KMS-11 (cell line): ENCODE measurements at regions not wholly inside any gene's neighbourhood (a gene's known extent, or its start where the extent isn't known, plus 50 kb on each side); places are given as distances from the start of the nearest gene placed in this dataset.

Experiments
- H2AFZ ChIP-seq: fragments of 200-600 bp; sonication (generic); 2 replicates; pipeline ENCODE4 v1.6.1; 2016; ENCODE audit warnings: antibody characterized with exemption, mixed run types, low read depth
- H3K27ac ChIP-seq: fragments of 200-600 bp; sonication (generic); 2 replicates; pipeline ENCODE4 v1.6.1; 2016; ENCODE audit warnings: mild to moderate bottlenecking, mixed run types
- H3K27me3 ChIP-seq: fragments of 200-600 bp; sonication (generic); 2 replicates; pipeline ENCODE4 v1.6.1; 2017; ENCODE audit warnings: mild to moderate bottlenecking, low read depth, mixed run types, moderate library complexity; ENCODE audit not compliant: insufficient read depth
- H3K36me3 ChIP-seq: fragments of 200-600 bp; sonication (generic); 2 replicates; pipeline ENCODE4 v1.6.1; 2017; ENCODE audit warnings: mild to moderate bottlenecking, mixed run types; ENCODE audit not compliant: insufficient read depth
- H3K4me1 ChIP-seq: fragments of 200-600 bp; sonication (generic); 2 replicates; pipeline ENCODE4 v1.6.1; 2016; ENCODE audit warnings: mild to moderate bottlenecking, low read depth, mixed run types; ENCODE audit not compliant: poor library complexity, severe bottlenecking
- H3K4me2 ChIP-seq: fragments of 200-600 bp; sonication (generic); 2 replicates; pipeline ENCODE4 v1.7.0; 2016; ENCODE audit warnings: mild to moderate bottlenecking, mixed run types
- H3K4me3 ChIP-seq: fragments of 200-600 bp; sonication (generic); IDR thresholded peaks from 2 replicates; pipeline ENCODE4 v1.6.1; 2017; ENCODE audit warnings: low read depth, low read length, mixed read lengths; ENCODE audit not compliant: insufficient read depth
- H3K79me2 ChIP-seq: fragments of 200-600 bp; sonication (generic); 2 replicates; pipeline ENCODE4 v1.6.1; 2016; ENCODE audit warnings: low read depth, mixed run types; ENCODE audit not compliant: insufficient read depth
- H3K9ac ChIP-seq: fragments of 200-600 bp; sonication (generic); 2 replicates; pipeline ENCODE4 v1.6.1; 2016; ENCODE audit warnings: mild to moderate bottlenecking, mixed run types
- H4K20me1 ChIP-seq: fragments of 200-600 bp; sonication (generic); 2 replicates; pipeline ENCODE4 v1.6.1; 2016; ENCODE audit warnings: mild to moderate bottlenecking, mixed run types; ENCODE audit not compliant: insufficient read depth
- CTCF ChIP-seq: fragments of 200-600 bp; sonication (generic); conservative IDR thresholded peaks from 2 replicates; pipeline ENCODE4 v1.6.1; 2017; ENCODE audit warnings: low read depth, mild to moderate bottlenecking, antibody characterized with exemption, low read length, moderate library complexity, mixed read lengths

GRCh38 chr13:91132381-91132780, 215.1 kb upstream of the MIR17HG start:
- Histone ChIP-seq H4K20me1 (no peaks in the 10 kb centered on the region), H3K27ac (no peak overlapping the region), H3K4me3 (no peak overlapping the region), H3K27me3 (no peaks in the 10 kb centered on the region), H2AFZ (no peak overlapping the region), H3K36me3 (no peaks in the 10 kb centered on the region), H3K4me2 (no peak overlapping the region), H3K9ac (no peak overlapping the region), H3K79me2 (no peaks in the 10 kb centered on the region), H3K4me1 (no peaks in the 10 kb centered on the region)
- TF ChIP-seq CTCF: no peak

DNA sequence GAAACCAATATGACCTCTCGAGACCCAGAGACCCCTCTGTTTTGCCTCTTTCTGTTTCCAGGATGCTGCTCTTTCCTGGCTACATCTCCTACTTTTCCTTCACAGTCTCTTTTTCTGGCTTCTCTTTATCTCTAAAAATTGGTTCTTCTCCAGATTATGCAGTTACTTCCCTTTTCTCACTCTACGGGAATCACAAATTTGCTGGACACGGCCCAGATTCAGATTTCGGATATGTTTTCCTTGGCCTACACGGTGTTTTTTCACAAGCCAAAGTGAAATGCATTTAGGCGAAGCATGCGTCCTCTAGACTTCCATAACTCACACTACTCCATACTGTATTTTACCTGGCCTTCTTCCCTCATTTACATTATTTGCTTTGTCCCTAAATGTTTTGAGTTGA, 214.7 kb upstream of the MIR17HG start:
- TF ChIP-seq CTCF: no peak
- no peak overlapping the region for H3K4me2 ChIP-seq
- no peak overlapping the region for H3K4me3 ChIP-seq
- H2AFZ ChIP-seq: no peak overlapping the region
- H3K79me2 ChIP-seq: no peaks in the 10 kb centered on the region
- no peaks in the 10 kb centered on the region for H3K27me3 ChIP-seq
- H3K36me3 ChIP-seq: no peaks in the 10 kb centered on the region
- H4K20me1 ChIP-seq: no peaks in the 10 kb centered on the region
- H3K9ac ChIP-seq: no peak overlapping the region
- no peaks in the 10 kb centered on the region for H3K4me1 ChIP-seq
- H3K27ac ChIP-seq: no peak overlapping the region

GRCh38 chr13:91133941-91134802, 213.3 kb upstream of the MIR17HG start:
- Histone ChIP-seq H3K9ac (no peak overlapping the region), H3K79me2 (no peaks in the 10 kb centered on the region), H3K36me3 (no peaks in the 10 kb centered on the region), H3K27me3 (no peaks in the 10 kb centered on the region), H2AFZ (no peak overlapping the region), H3K4me1 (no peaks in the 10 kb centered on the region), H3K4me3 (no peak overlapping the region), H3K4me2 (no peak overlapping the region), H3K27ac (no peak overlapping the region), H4K20me1 (no peaks in the 10 kb centered on the region)
- peak; percentile 67; the same call in 1 of the 2 replicates for TF ChIP-seq CTCF

- H3K27me3 ChIP-seq: no peaks in the 10 kb centered on the region
- H3K4me1 ChIP-seq: no peaks in the 10 kb centered on the region
- no peak overlapping the region for H3K4me2 ChIP-seq
- H2AFZ ChIP-seq: no peak overlapping the region
- H3K9ac ChIP-seq: no peak overlapping the region
- no peak for TF ChIP-seq CTCF
- H3K27ac ChIP-seq: no peak overlapping the region
- no peaks in the 10 kb centered on the region for H3K36me3 ChIP-seq
- no peaks in the 10 kb centered on the region for H3K79me2 ChIP-seq
- no peak overlapping the region for H3K4me3 ChIP-seq
- H4K20me1 ChIP-seq: no peaks in the 10 kb centered on the region
Measured at GRCh38 chr13:91134803-91135184, 212.7 kb upstream of the MIR17HG start.
